ENCODE measurements at regions not wholly inside any gene's neighbourhood (a gene's known extent, or its start where the extent isn't known, plus 50 kb on each side); places are given as distances from the start of the nearest gene placed in this dataset.
"Not testable (repeated sequence)": the region's sequence is repeated elsewhere in the genome, so short reads cannot be mapped to it uniquely, and the experiment has no call there.

- DNase-seq (ENCODE audit: low spot score), result no peak
Observed at GRCh38 chr18:39602131-39602530, 2036.5 kb upstream of the CELF4 start.

- DNase-seq (ENCODE audit: low spot score), result no peak
Observed at GRCh38 chr18:39600894-39601293, 2035.3 kb upstream of the CELF4 start.

GRCh38 chr18:39599251-39599650 lies 2033.7 kb upstream of the CELF4 start:
- DNase-seq (ENCODE audit: low spot score), result no peak

GRCh38 chr18:39596891-39597290 lies 2031.3 kb upstream of the CELF4 start:
- no peak for DNase-seq (ENCODE audit: low spot score)

GRCh38 chr18:39596221-39596620 lies 2030.6 kb upstream of the CELF4 start:
- no peak for DNase-seq (ENCODE audit: low spot score)

- DNase-seq (ENCODE audit: low spot score), result no peak
Observed at GRCh38 chr18:39594206-39594605, 2028.6 kb upstream of the CELF4 start.

- no peak for DNase-seq (ENCODE audit: low spot score)
Observed at GRCh38 chr18:39591649-39592048, 2026.1 kb upstream of the CELF4 start.

- no peak for DNase-seq (ENCODE audit: low spot score)
Observed at GRCh38 chr18:39589496-39589895, 2023.9 kb upstream of the CELF4 start.

- DNase-seq (ENCODE audit: low spot score), result no peak
Observed at GRCh38 chr18:39587586-39587985, 2022.0 kb upstream of the CELF4 start.

- DNase-seq (ENCODE audit: low spot score), result no peak
Observed at GRCh38 chr18:39586741-39587140, 2021.1 kb upstream of the CELF4 start.

GRCh38 chr18:39574897-39575296 lies 2009.3 kb upstream of the CELF4 start:
- no peak for DNase-seq (ENCODE audit: low spot score)

GRCh38 chr18:39571511-39571910 lies 2005.9 kb upstream of the CELF4 start:
- no peak for DNase-seq (ENCODE audit: low spot score)

- DNase-seq (ENCODE audit: low spot score), result not testable (repeated sequence)
Observed at GRCh38 chr18:39565551-39566230, 2000.1 kb upstream of the CELF4 start.

- DNase-seq (ENCODE audit: low spot score), result no peak
Observed at GRCh38 chr18:39564716-39565115, 1999.1 kb upstream of the CELF4 start.

GRCh38 chr18:39561126-39561525 lies 1995.5 kb upstream of the CELF4 start:
- DNase-seq (ENCODE audit: low spot score), result no peak

GRCh38 chr18:39558658-39559057 lies 1993.1 kb upstream of the CELF4 start:
- DNase-seq (ENCODE audit: low spot score), result no peak

- no peak for DNase-seq (ENCODE audit: low spot score)
Observed at GRCh38 chr18:39555496-39555895, 1989.9 kb upstream of the CELF4 start.

GRCh38 chr18:39550701-39551100 lies 1985.1 kb upstream of the CELF4 start:
- no peak for DNase-seq (ENCODE audit: low spot score)

- DNase-seq (ENCODE audit: low spot score), result no peak
Observed at GRCh38 chr18:39549144-39549543, 1983.5 kb upstream of the CELF4 start.

GRCh38 chr18:39531659-39532058 lies 1966.1 kb upstream of the CELF4 start:
- no peak for DNase-seq (ENCODE audit: low spot score)

GRCh38 chr18:39529358-39529757 lies 1963.8 kb upstream of the CELF4 start:
- no peak for DNase-seq (ENCODE audit: low spot score)

- no peak for DNase-seq (ENCODE audit: low spot score)
Observed at GRCh38 chr18:39527465-39527864, 1961.9 kb upstream of the CELF4 start.

- DNase-seq (ENCODE audit: low spot score), result no peak
Observed at GRCh38 chr18:39524370-39524769, 1958.8 kb upstream of the CELF4 start.

- DNase-seq (ENCODE audit: low spot score), result no peak
Observed at GRCh38 chr18:39523281-39523680, 1957.7 kb upstream of the CELF4 start.

Data from CD4-positive, alpha-beta T cell treated with Interleukin-6 at 100 ng/mL for 8 hours (primary cell).